ENCODE measurements at regions not wholly inside any gene's neighbourhood (a gene's known extent, or its start where the extent isn't known, plus 50 kb on each side); places are given as distances from the start of the nearest gene placed in this dataset.

DNA sequence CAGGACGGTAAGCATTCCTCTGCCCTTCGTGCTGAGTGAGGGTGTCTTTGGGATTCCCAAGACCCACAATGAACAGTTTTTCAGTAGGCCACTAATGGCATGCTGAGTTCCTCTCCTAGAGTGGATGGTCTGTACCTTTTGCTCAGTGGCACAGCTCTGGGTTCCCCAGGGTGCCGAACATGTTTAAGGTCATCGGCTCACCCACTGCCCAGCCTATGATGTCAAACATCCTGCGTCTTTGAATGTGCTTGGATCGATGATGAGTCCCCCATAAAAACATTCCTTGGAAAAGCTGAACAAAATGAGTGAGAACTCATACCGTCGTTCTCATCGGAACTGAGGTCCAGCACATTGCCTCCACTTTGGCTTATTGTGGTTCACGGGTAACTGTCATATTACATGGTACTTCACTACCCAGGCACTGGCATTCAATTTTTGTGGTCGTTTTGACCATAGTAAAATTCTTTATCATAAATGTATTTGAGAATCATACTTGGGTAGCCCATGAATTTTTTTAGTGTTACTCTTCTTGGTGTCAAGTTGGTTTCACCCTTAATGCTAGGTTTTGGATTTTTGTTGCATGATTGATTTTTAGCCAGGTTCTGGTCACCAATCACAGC lies 118.2 kb downstream of the SNRPN start:
- no peak for DNase-seq (ENCODE audit: low read depth, low spot score)
- no peak for TF ChIP-seq JUN (IDR thresholded peaks at IDR 0.05; ENCODE audit: borderline replicate concordance, insufficient read depth, insufficient read length, low read depth)
- TF ChIP-seq EZH2 (IDR thresholded peaks at IDR 0.05; ENCODE audit: borderline replicate concordance, low read depth, low read length, severe bottlenecking) = no peak
- TF ChIP-seq, protein P1, sequence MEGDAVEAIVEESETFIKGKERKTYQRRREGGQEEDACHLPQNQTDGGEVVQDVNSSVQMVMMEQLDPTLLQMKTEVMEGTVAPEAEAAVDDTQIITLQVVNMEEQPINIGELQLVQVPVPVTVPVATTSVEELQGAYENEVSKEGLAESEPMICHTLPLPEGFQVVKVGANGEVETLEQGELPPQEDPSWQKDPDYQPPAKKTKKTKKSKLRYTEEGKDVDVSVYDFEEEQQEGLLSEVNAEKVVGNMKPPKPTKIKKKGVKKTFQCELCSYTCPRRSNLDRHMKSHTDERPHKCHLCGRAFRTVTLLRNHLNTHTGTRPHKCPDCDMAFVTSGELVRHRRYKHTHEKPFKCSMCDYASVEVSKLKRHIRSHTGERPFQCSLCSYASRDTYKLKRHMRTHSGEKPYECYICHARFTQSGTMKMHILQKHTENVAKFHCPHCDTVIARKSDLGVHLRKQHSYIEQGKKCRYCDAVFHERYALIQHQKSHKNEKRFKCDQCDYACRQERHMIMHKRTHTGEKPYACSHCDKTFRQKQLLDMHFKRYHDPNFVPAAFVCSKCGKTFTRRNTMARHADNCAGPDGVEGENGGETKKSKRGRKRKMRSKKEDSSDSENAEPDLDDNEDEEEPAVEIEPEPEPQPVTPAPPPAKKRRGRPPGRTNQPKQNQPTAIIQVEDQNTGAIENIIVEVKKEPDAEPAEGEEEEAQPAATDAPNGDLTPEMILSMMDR (IDR thresholded peaks at IDR 0.05; ENCODE audit: extremely low read depth in 1 of 2, insufficient read depth in 1 of 2, low read depth in 1 of 2, low read length in 2 of 2) = no peak
- no peak for TF ChIP-seq MYC (IDR thresholded peaks at IDR 0.05; ENCODE audit: low read depth, low read length)
- no peak for TF ChIP-seq POLR2AphosphoS5 (IDR thresholded peaks at IDR 0.05; ENCODE audit: insufficient read depth, low read depth, low read length)
- no peak for TF ChIP-seq POLR2A (IDR thresholded peaks at IDR 0.05; ENCODE audit: low read depth, low read length)
- TF ChIP-seq, protein P2, sequence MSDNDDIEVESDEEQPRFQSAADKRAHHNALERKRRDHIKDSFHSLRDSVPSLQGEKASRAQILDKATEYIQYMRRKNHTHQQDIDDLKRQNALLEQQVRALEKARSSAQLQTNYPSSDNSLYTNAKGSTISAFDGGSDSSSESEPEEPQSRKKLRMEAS (IDR thresholded peaks at IDR 0.05; ENCODE audit: insufficient read depth, insufficient read length) = no peak
- no peak for TF ChIP-seq FOS (IDR thresholded peaks at IDR 0.05; ENCODE audit: borderline replicate concordance, insufficient read depth, low read length)
- no peak for TF ChIP-seq GATA2 (IDR thresholded peaks at IDR 0.05; ENCODE audit: insufficient read depth, insufficient read length, low read depth, low read length)
- no peak overlapping the region for H3K27ac ChIP-seq (ENCODE audit: insufficient read depth, low read depth, low read length)
- FAIRE-seq = no peak
- H3K9me1 ChIP-seq (replicated peaks; ENCODE audit: control insufficient read depth, extremely low read depth, insufficient read depth, low read length) = no peaks in the 10 kb centered on the region
- no peak overlapping the region for H2AFZ ChIP-seq (ENCODE audit: low read depth, low read length)
- no peak overlapping the region for H3K9ac ChIP-seq (replicated peaks; ENCODE audit: extremely low read depth, insufficient read depth, low read length)
- BruUV-seq (replicated peaks) = no TSS peak
- no peaks in the 10 kb centered on the region for H3K4me1 ChIP-seq (ENCODE audit: control insufficient read depth, extremely low read depth, insufficient read depth, low read length)
- ChIA-PET CTCF (no interaction called here), POLR2A (no interaction called here)
- H3K4me3 ChIP-seq (replicated peaks in 1 of 3; ENCODE audit: insufficient read depth in 1 of 3, low read depth in 1 of 3, low read length in 3 of 3) = no peak overlapping the region
- intact Hi-C loops (cut with micrococcal nuclease) (no loop called here), dilution Hi-C loops (cut with MboI; ENCODE audit: extremely low pct_ligation_motif_present, low sequenced_read_pairs) (no loop called here)
- H3K9me3 ChIP-seq (replicated peaks; ENCODE audit: control insufficient read depth, insufficient read depth, low read length) = peaks cover 64% of the 10 kb centered on the region
- H3K79me2 ChIP-seq (ENCODE audit: control insufficient read depth, insufficient read depth, low read length) = no peaks in the 10 kb centered on the region
- no peaks in the 10 kb centered on the region for H3K27me3 ChIP-seq (ENCODE audit: control insufficient read depth in 2 of 2, insufficient read depth in 2 of 2, low read length in 2 of 2)
- H4K20me1 ChIP-seq (replicated peaks; ENCODE audit: control insufficient read depth, extremely low read depth, insufficient read depth, low read length) = no peaks in the 10 kb centered on the region
- H3K4me2 ChIP-seq (ENCODE audit: insufficient read depth, low read length) = no peak overlapping the region
- peaks cover 4 to 77% of the 10 kb centered on the region in 2 experiments for H3K36me3 ChIP-seq (ENCODE audit: control insufficient read depth in 2 of 2, extremely low read depth in 1 of 2, insufficient read depth in 2 of 2, low read length in 2 of 2)
